GM19438 (cell line): ENCODE measurements at regions not wholly inside any gene's neighbourhood (a gene's known extent, or its start where the extent isn't known, plus 50 kb on each side); places are given as distances from the start of the nearest gene placed in this dataset.

Experiments used
- ATAC-seq: cut with Tn5 transposase; IDR thresholded peaks from one replicate; pipeline ENCODE4 v1.9.1; 2021; ENCODE audit warnings: low read depth; ENCODE audit not compliant: unreplicated experiment

DNA sequence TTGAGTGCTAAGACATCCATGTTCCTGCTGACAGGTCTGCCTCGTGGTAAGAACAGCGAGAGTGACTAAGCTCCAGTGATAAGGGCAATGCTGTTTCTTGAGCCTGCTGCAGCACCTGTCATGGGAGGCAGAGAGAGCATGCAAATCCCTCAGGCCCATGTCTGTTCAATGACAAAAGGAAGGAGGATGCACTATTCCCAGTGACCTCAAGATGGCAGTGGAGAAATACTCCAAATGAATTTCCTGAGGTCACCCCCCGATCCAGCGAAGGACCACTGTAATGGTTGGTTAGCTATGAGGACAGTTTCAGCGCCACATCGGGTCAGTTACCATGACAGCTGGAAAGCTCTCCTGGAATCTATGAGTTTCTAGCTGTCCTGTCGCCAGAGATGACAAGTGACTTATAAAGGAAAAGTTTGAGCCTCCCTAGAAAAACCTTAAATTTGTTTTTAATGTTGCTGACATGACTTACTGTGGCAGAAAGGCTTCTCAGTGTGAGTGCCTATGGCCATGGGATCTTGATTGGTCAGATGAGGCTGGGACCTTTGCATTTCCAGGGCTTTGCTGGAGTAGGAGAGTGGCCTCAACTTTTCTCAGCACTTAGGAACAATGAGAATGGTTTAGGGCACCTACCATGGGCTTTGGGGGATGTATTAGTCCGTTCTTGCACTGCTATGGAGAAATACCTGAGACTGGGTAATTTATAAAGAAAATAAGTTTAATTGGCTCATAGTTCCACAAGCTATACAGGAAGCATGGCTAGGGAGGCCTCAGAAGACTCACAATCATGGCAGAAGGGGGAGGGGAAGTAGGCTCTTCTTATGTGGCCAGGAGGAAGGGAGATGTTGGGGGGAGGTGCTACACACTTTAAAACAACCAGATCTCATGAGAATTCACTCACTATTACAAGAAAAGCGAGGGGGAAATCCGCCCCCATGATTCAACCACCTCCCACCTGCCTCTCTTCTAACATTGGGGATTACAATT is 88.0 kb upstream of the TMEM260 start:
- ATAC-seq: no peak

DNA sequence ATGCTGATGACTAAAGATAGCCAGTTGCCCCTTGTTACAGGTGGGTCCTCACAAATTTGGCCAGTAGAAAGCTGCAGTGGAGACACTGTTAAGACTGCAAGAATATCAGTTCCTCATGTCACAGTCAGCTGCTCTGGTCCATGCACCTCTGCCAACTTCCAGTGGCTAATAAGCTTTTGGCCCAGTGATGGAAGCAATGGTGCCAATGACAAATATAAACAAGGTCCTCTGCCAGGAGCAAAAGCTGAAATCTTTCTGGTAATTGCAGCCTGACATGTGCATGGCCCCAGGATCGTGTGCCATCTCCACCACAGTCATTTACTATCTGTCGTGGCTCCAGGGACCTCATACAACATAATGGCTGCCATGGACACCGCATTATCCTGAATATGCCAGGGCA is 85.4 kb upstream of the TMEM260 start:
- no peak for ATAC-seq

DNA sequence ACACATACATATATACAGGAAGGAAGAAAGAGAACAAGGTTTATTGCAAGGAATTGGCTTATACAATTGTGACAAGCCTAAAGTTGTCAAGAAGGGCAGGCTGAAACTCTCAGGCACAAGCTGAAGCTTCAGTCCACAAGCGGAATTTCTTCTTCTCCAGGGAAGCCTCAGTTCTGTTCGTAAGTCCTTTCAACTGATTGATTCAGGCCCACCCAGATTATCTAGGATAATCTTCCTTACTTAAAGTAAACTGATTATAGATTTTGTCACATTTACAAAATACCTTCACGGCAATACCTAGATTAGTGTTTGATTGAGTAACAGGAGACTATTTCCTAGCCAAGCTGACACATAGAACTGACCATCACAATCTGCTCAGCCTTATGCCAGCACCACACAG is 81.5 kb upstream of the TMEM260 start:
- no peak for ATAC-seq

DNA sequence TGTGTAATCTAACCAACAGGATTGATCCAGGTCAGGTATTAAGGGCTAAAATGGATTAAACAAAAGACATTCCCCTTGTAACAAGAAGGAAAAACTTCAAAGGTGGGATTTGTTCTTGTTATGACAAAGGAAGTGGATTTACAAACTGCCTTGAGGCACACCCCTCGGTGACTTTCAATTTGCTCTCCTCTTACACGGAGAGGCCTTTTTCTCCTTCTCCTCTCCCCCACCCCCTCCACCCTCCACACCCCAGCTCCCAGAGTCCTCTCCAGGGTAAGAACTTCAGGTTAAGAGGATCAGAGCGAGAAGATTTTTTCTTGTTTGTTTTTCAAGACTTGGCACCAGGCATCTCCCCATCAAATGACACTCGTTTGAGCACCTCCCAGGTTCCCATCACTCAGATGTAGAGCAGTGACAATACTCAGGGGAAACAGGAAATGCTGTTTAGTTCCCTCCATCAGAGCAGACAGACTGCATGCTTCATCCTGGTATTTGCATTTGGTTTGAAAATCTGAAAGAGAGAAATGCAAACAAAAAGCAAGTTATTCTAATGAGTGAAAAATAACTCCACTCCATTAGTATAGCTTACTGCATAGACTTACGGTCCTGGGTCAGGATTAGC is 77.6 kb upstream of the TMEM260 start:
- ATAC-seq: no peak

DNA sequence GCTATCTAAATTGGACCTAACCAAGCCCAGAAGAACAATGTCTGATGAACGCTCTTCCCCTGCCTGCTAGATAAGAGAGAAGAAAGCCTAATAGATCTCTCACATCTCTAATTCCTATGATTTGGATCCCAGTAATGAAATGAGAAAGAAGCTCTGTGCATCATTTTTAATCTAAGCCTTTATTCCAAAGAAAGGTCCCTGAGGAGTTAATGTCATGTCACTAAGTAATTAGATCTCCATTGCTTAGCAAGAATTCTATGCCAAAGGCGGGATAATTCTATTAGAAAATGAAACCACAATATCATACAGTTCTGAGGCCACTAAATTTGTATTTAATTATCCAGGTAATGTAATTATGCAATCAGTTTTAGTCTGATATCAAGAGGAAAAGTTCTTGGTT is 74.2 kb upstream of the TMEM260 start:
- ATAC-seq: no peak

DNA sequence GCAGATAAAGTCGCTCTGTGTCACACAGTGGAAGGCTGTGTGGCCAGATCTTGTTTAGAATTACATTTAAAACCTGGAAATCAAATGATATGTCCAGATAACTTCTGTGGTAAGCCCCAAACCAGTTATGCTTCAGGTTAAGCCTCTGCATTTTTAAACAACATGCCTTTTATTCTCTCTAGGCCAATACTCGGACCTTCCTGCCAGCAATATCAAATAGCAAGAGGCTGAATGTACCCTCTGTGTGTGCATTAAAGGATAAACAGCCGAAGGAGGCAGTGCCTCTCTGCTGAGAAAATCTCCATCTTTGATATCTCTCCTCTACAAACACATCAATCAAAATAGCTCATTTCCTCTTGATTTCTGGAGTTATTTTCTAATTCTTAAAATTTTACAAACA is 67.1 kb upstream of the TMEM260 start:
- no peak for ATAC-seq

DNA sequence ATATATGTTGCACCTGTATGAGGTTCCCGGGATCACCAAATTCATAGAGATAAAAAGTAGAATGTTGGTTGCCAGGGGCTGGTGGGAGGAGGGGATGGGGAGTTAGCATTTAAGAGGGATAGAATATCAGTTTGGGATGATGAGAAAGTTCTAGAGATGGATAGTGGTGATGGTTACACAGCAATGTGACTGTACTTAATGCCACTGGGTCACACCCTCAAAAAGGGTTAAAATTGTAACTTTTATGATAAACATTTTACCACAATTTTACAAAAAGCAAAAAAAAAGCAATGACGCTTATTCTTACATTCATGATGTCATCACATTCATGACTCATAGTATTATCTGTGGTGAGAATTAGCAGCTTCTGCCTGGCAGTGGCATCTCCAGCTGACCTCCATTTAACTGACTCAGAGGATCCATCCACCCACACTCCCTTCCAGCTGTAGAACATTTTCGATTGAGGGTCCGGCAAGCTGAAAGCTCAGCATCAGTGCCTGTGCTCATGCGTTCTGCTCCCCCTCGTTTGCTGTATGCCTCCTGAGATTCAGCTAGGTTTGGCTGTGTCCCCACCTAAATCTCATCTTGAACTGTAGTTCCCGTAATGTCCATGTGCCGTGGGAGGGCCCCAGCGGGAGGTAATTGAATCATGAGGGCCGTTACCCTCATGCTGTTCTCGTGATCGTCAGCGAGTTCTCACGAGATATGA is 64.8 kb upstream of the TMEM260 start:
- no peak for ATAC-seq

DNA sequence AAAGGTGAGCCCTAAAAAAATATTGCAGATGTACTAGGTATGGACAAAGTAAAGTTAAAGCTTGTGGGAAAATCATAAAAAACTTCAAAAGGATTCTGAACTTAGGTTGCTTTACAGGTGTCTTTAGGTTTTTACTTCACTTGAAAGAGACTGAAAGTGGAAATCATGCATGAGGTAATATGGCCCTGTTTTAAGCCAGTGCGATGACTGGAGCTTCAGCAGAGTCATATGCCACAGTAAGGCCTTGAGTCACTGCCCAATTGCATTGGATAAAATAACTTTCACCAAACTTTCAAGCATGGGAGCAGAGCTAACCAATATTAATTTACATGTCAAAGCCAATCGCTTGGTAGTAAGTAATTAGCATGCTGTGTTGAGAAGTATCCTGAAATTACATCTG is 63.9 kb upstream of the TMEM260 start:
- ATAC-seq: no peak

DNA sequence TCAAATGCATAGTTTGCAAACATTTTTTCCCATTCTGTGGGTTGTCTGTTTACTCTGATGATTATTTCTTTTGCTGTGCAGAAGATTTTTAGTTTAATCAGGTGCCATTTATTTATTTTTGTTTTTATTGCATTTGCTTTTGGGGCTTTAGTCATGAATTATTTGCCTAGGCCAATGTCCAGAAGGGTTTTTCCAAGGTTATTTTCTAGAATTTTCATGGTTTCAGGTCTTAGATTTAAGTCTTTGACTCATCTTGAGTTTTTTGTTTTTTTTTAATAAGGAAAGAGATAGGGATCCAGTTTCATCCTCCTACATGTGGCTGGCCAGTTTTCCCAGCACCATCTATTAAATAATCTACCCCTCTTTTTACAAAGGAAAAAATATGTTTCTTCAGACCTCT is 57.2 kb upstream of the TMEM260 start:
- no peak for ATAC-seq

DNA sequence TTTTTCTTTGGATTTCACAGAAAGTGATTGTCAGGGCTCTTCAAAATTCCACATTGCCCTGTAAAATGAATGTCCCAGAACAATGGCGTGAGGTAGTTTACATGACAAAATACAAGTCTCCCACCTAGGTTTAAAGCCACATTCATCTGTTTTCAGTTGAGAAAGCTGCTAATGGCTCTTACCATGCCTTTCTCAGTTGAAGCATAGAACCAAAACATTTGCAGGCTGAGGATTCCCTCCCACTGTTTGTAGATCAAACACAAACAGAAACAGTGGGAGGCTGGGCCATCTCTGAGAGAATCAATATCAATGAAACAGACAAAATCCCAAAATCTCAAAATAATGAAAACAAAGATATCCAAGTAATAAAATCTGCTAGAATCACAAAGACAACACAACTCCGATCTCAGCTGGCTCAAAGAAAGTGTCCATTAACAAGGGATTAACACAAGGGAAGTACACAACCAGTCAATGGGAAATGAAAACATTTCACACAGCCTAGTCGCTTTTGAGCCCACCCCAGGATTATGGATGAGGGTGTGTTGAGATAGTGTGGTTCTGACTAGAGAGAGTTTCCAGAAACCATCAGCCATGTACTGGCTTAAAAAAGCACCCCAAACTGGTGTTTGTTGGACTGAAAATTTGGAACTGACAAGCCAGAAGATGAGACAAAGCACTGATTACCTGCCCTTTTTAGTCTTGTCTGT is 54.5 kb upstream of the TMEM260 start:
- ATAC-seq: no peak

DNA sequence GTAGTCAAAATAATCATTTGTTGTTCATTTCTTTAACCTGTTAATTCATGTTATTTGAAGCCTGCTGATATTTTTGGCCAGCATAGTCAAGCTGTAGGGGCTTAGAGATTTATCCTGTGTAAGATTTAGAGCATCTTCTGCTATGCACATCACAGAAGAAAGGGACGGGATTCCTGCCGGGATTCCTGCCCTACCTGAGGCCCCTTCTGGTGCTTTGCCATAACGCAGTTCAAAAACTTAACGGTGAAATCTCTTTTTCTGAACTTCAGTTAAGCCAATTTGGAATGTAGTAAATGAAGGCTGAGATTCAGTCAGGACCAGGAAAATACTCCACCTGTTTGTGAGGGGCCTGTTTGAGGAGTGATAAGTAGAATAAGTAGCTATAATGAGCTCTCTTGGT is 50.7 kb upstream of the TMEM260 start:
- ATAC-seq: no peak
